ENCODE measurements at regions not wholly inside any gene's neighbourhood (a gene's known extent, or its start where the extent isn't known, plus 50 kb on each side); places are given as distances from the start of the nearest gene placed in this dataset.

DNA sequence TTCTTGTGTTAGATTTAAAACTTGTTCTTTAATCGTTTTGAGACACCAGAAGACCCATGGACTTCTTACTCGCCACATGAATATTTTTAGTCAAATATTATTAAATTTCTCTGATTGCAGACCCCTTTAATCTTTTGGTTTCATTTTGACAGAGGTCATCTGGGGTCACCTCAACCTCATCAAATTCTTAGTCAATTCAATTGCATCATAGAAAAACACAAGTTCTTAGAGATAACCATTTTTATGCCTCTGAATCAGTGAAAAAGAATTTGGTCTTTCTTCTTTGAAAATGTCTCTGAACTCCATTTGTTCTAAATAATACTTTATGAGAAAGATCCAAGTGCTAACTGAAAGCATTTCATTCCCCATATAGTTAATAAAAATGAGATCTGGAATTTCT is 55.2 kb upstream of the CBLN4 start:
- no peak for DNase-seq
- TF ChIP-seq POLR2A (IDR thresholded peaks at IDR 0.05; ENCODE audit: low read length) (no peak), GATA1 (IDR thresholded peaks at IDR 0.05; ENCODE audit: low read depth, low read length) (no peak)

DNA sequence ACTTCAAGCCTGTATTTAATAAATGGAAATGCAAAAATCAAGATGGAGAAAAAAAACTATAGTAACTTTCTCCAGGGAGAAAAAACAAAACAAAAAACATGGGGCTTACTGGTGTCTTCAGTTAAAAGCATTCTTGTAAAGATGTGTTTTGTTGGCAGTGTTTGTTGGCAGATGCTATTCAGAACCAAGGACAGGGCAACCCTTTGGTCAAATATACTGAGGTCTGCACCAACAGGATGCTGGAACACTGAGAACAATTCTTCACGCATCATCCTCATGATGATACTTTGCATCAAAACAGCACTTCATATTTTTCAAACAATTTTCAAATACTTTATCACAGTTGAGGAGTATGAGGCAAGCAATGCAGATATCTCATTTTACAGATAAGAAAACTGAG is 63.7 kb upstream of the CBLN4 start:
- TF ChIP-seq POLR2A (IDR thresholded peaks at IDR 0.05; ENCODE audit: low read length) (no peak), GATA1 (IDR thresholded peaks at IDR 0.05; ENCODE audit: low read depth, low read length) (no peak)
- no peak for DNase-seq

DNA sequence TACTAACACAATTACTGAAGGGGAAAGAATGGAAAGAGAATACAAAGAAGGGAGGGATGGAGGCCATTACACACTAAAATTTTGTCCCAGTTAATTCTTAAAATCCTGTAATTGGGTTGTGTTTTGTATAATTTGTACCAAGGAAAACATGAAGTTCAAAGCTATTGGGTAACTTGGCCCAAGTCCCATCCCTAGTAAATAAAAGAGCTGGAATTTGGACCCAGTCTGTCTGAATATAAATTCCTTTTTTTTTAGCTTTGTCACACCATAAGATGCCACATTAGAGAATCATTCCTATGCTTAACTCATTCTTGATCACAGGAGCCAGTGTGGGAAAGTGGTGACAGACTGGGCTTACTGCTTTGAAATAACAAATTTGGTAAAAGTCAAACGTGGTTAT is 66.8 kb upstream of the CBLN4 start:
- no peak for TF ChIP-seq GATA1 (IDR thresholded peaks at IDR 0.05; ENCODE audit: low read depth, low read length)
- no peak for TF ChIP-seq POLR2A (IDR thresholded peaks at IDR 0.05; ENCODE audit: low read length)
- no peak for DNase-seq

DNA sequence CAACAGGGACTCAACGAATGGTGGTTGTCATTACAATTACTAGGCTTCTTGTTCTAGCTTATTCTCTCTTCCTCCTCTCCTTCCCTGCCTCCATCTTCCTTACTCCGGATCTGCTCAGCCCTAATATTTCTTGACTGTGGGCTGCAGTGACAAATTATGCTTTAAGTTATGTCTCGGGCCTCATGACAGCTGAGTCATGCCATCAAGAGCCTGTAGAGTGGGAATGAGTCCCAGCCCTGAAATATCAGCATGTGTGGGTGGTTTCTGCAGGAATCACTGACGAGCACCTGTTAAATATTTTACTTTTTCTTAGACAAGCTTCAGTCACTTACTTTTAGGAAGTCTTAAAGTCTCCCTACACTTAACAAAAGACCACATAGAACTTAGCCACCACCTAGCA is 83.1 kb upstream of the CBLN4 start:
- TF ChIP-seq POLR2A (IDR thresholded peaks at IDR 0.05; ENCODE audit: low read length) = no peak
- no peak for TF ChIP-seq GATA1 (IDR thresholded peaks at IDR 0.05; ENCODE audit: low read depth, low read length)
- no peak for DNase-seq

DNA sequence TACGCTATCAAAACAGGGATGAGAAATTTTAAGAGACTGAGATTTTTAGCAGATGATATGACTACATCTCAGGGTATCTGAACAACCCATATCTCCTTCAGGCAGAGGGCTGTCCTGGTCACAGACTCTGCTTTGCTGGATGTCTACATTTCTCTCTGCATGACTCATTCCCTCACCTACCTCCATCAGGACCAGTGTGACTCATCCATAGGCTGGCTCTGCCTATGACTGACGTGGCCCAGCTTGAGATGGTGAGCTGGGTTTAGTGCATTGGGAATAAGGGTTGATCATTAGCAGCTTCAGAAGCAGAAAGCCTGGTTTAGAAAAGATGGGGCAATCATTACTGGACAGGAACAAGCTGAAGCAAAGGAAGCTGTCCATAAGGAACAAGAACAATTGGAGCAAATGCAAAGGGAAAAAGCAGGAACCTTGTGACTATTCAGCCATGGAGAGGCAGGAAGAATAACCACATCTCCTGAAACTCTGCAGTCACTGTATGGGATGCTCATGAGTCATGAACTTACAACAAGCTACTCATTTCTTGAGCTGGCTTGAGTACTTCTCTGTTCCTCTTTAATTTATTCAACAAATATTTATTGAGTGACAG is 86.4 kb upstream of the CBLN4 start:
- DNase-seq = no peak
- TF ChIP-seq POLR2A (IDR thresholded peaks at IDR 0.05; ENCODE audit: low read length) (no peak), GATA1 (IDR thresholded peaks at IDR 0.05; ENCODE audit: low read depth, low read length) (no peak)

DNA sequence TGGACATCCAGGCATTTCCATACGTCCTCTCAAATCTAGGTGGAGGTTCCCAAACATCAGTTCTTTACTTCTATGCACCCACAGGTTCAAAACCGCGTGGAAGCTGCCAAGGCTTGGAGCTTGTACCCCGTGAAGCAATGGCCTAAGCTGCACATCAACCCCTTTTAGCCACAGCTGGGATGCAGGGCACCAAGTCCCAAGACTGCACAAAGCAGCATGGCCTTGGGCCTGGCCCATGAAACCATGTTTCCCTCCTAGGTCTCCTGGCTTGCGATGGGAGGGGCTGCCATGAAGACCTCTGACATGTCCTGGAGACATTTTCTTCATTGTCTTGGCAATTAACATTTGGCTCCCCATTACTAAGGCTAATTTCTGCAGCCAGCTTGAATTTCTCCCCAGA is 88.9 kb upstream of the CBLN4 start:
- DNase-seq = no peak
- TF ChIP-seq GATA1 (IDR thresholded peaks at IDR 0.05; ENCODE audit: low read depth, low read length) (no peak), POLR2A (IDR thresholded peaks at IDR 0.05; ENCODE audit: low read length) (no peak)

DNA sequence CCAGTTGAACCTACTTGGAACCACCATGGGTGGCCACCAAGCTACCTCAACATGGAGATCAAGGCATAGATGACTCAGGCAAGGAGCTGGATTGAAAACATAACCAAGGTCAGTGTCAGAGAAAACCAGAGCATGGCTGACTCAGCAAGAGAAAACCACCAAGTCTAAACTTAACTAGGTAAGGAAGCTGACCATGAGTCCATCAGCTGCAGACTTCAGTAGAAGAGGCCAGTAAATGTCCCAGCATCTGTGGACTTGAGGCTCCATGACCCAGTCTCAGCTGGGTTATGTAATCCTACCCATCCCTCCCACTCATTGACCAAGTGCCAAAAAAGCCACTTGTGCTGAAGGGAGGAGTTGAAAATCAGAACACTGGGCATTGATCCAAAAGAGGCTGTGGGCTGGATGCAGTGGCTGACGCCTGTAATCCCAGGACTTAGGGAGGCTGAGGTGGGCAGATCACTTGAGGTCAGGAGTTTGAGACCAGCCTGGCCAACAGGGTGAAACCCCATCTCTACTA is 93.7 kb upstream of the CBLN4 start:
- DNase-seq = no peak
- no peak for TF ChIP-seq POLR2A (IDR thresholded peaks at IDR 0.05; ENCODE audit: low read length)
- no peak for TF ChIP-seq GATA1 (IDR thresholded peaks at IDR 0.05; ENCODE audit: low read depth, low read length)

DNA sequence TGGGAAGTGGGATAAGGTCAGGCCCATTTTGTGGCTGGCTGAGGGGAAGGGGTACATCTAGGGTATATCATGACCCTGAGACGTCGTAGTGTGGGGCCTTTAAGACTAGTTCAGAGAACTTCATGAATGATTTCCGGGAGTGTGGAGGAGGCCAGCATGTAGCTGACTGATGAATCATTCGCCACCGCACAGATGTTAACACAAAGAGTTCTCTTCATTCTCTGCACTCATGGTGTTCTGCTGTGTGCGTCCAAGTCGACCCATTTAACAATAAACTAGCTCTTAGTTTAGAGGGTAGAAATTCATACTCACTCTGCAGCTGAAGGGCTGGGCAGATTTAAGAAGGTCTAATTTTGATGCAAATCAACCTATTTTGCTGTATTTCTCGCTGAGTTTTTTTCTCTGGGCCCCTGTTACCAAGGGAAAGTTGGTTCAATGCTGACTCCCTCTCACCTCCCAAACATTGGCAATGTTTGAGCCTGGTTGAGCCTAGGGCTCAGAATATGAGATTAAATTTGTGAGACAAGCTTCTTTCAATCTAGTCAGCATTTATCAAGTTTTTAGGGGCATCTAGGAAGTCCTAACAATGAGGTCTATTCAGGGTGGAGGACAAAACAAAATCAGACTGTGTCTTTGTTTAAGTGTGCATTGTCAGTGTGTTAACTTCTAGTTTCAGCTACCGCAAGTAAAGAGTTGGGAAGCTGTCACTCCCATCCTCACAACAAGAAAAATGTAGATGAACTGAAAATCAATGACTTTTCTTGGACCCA is 106.8 kb upstream of the CBLN4 start:
- no peak for TF ChIP-seq POLR2A (IDR thresholded peaks at IDR 0.05; ENCODE audit: low read length)
- TF ChIP-seq GATA1 (IDR thresholded peaks at IDR 0.05; ENCODE audit: low read depth, low read length) = no peak
- DNase-seq = no peak

DNA sequence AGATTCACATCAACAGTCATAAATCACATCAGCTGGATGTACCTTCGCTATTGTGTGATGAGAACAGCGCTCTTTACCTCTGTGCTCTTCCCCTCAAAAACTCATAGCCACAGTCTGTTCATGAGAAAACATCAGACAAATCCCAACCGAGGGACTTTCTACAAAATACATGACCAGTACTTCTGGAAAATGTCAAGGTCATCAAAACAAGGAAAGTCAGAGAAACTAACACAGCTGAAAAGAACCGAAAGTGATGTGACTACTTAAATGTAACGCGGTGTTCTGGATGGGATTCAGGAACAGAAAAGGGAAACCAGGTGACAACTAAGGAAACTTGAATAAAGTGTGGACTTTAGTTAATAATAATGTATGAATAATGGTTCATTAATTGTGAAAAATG is 112.0 kb upstream of the CBLN4 start:
- no peak for DNase-seq
- TF ChIP-seq GATA1 (IDR thresholded peaks at IDR 0.05; ENCODE audit: low read depth, low read length) (no peak), POLR2A (IDR thresholded peaks at IDR 0.05; ENCODE audit: low read length) (no peak)

DNA sequence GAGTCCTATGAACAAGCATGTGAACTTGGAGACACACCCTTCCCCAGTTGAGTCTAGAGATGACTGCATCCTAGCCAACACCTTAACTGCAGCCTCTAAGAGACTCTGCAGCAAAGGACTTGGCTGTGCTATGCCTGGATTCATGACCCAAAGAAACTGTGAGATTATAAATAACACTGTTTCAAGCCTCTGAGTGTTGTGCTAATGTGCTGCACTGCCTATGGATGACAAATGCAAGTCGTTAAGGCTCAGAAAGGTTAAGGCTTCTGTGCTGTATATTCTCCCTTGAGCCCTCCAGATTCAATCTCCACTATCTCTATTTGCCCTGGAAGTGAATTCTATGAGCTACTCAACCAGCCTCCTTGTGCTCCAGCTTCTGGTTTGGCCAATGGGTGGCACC is 116.5 kb upstream of the CBLN4 start:
- TF ChIP-seq POLR2A (IDR thresholded peaks at IDR 0.05; ENCODE audit: low read length) = no peak
- TF ChIP-seq GATA1 (IDR thresholded peaks at IDR 0.05; ENCODE audit: low read depth, low read length) = no peak
- no peak for DNase-seq

DNA sequence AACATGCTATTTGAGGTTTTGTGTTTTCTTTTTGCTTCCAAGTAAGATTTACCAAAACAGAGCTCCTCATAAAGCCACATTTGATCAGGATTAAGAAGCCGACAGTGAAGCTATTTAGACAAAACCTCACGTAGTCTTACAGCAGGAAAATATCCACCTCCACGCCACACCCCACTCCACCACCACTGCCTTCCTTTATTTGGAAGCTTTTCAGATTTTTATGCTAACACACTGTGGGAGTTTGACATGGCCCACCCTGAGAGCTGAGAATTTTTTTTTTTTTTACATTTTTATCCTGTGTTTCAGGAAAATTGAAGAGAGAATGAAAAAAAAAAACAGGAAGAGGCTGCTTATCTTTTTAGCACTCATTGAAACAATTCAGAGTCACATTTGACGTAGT is 104.8 kb upstream of the MC3R start:
- DNase-seq = no peak
- no peak for TF ChIP-seq GATA1 (IDR thresholded peaks at IDR 0.05; ENCODE audit: low read depth, low read length)
- TF ChIP-seq POLR2A (IDR thresholded peaks at IDR 0.05; ENCODE audit: low read length) = no peak

DNA sequence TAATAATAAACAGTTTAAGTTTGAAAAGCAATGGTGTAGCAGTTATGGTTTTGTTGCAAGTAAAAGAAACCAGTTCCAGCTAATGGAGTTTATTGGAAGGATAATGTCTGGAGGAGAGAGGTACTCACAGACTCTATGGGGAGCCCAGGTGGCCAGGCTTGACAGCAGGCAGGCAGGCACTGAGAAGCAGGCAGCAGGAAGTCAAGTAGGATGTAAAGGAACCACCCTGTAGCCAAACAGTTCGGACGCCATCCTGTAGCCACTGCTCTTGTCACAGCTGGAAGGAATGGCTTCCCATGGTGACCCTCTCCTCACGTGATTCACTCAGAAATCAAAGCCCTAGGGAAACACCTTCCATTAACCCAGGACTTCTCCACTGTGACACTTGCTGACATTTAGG is 96.7 kb upstream of the MC3R start:
- no peak for TF ChIP-seq POLR2A (IDR thresholded peaks at IDR 0.05; ENCODE audit: low read length)
- TF ChIP-seq GATA1 (IDR thresholded peaks at IDR 0.05; ENCODE audit: low read depth, low read length) = no peak
- no peak for DNase-seq

DNA sequence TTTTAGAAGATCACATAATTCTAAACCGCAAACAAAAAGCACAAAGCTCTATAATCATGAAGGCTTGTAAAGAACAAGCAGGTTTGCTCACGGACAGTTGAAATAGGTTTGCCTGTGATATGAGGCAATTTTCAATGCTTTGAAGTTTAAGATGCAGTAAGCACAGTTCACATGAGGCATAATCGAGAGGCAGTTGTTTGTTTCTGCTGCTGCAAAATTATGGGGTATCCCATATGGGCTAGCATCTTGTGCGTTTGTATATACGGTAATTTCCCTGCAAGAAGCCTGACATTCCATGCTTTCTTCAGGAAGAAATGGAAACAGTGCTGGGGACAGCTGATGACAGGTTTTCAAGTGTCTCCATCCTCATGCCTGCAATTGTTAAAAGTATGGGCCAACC is 94.6 kb upstream of the MC3R start:
- TF ChIP-seq GATA1 (IDR thresholded peaks at IDR 0.05; ENCODE audit: low read depth, low read length) (no peak), POLR2A (IDR thresholded peaks at IDR 0.05; ENCODE audit: low read length) (no peak)
- DNase-seq = no peak

DNA sequence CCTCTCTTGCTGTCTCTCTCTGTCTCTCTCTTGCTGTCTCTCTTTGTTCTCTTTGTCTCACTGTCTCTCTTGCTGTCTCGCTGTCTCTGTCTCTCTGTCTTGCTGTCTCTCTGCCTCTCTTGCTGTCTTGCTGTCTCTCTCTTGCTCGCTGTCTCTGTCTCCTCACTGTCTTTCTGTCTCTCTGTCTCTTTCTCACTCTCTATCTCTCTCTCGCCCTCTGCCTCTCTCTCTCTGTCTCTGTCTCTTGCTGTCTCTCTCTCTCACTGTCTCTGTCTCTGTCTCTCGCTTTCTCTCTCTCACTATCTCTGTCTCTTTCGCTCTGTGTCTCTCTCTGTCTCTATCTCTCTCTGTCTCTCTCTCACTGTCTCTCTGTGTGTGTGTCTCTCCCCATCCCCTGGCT is 92.9 kb upstream of the MC3R start:
- no peak for DNase-seq
- TF ChIP-seq POLR2A (IDR thresholded peaks at IDR 0.05; ENCODE audit: low read length) (no peak), GATA1 (IDR thresholded peaks at IDR 0.05; ENCODE audit: low read depth, low read length) (no peak)
